ENCODE measurements at regions not wholly inside any gene's neighbourhood (a gene's known extent, or its start where the extent isn't known, plus 50 kb on each side); places are given as distances from the start of the nearest gene placed in this dataset.

- in situ Hi-C loops (cut with HindIII; ENCODE audit: low pct_unique_long_range_greater_than_20kb, low sequenced_read_pairs): no loop called here
- no peak for DNase-seq (ENCODE audit: low read depth)
Measured at GRCh38 chr13:21813110-21813509, 142.2 kb downstream of the FGF9 start.

DNA sequence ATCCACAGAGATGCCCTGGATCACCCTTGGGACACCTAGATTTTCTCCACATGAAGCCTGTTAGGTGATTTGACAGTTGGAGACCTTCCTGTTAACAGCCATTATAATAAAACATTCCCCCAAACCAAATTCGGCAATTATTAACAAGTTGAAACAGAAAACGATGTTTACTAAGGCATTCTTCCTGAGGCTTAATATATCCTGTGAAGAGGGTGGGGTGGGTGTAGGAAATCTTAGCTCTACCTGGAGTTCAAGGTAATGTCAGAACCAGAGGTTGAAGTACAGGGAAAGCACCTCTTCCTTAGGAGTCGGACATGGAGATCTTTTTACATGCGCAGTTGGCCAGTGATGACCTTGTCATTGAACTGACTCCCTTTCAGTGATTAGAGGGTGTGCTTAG lies 143.0 kb downstream of the FGF9 start:
- in situ Hi-C loops (cut with HindIII; ENCODE audit: low pct_unique_long_range_greater_than_20kb, low sequenced_read_pairs): no loop called here
- no peak for DNase-seq (ENCODE audit: low read depth)

GRCh38 chr13:21814604-21815003 lies 143.7 kb downstream of the FGF9 start:
- in situ Hi-C loops (cut with HindIII; ENCODE audit: low pct_unique_long_range_greater_than_20kb, low sequenced_read_pairs): no loop called here
- no peak for DNase-seq (ENCODE audit: low read depth)

GRCh38 chr13:21817878-21818277 lies 147.0 kb downstream of the FGF9 start:
- DNase-seq (ENCODE audit: low read depth): no peak
- in situ Hi-C loops (cut with HindIII; ENCODE audit: low pct_unique_long_range_greater_than_20kb, low sequenced_read_pairs): no loop called here

DNA sequence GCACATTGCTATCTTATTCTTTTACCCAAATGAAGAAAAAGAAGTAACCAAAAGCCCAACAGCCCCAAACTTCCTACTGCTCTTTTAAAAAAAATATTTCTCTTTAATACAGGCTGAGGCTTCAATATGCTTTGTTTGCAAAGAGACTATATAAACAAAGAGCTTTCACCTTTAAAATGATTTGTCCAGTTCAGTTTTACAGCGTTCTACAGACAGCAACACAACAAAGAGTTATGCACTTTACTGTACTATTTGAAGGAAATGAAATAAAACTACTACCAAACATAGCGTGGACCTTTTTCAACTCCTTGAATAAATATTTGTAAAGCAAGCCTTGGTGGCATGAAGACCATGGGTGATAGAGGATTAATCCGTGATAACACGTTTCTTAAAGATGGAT lies 151.2 kb downstream of the FGF9 start:
- in situ Hi-C loops (cut with HindIII; ENCODE audit: low pct_unique_long_range_greater_than_20kb, low sequenced_read_pairs): no loop called here

GRCh38 chr13:21823416-21823815 lies 152.5 kb downstream of the FGF9 start:
- no peak for DNase-seq (ENCODE audit: low read depth)
- in situ Hi-C loops (cut with HindIII; ENCODE audit: low pct_unique_long_range_greater_than_20kb, low sequenced_read_pairs): no loop called here

More for the DNA sequence above, 151.2 kb downstream of the FGF9 start:
- no peak for DNase-seq (ENCODE audit: low read depth)

DNA sequence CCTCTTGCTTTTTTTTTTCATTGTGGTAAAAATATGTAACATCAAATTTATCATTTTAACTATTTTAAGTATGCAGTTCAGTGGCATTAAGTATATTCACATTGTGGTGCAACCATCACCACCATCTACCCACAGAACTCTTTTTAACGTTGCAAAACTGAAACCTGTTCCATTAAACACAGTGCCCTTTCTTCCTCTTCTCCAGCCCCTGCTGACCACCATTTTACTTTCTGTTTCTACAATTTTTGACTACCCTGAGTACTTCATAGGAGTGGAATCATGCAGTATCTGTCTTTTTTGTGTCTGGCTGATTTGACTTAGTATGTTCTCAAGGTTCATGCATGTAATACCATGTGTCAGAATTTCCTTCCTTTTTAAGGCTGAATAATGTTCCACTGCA lies 153.1 kb downstream of the FGF9 start:
- in situ Hi-C loops (cut with HindIII; ENCODE audit: low pct_unique_long_range_greater_than_20kb, low sequenced_read_pairs): no loop called here
- DNase-seq (ENCODE audit: low read depth): no peak

GRCh38 chr13:21825186-21825585 lies 154.3 kb downstream of the FGF9 start:
- in situ Hi-C loops (cut with HindIII; ENCODE audit: low pct_unique_long_range_greater_than_20kb, low sequenced_read_pairs): no loop called here
- DNase-seq (ENCODE audit: low read depth): no peak

- no peak for DNase-seq (ENCODE audit: low read depth)
- in situ Hi-C loops (cut with HindIII; ENCODE audit: low pct_unique_long_range_greater_than_20kb, low sequenced_read_pairs): no loop called here
Measured at GRCh38 chr13:21825801-21826200, 154.9 kb downstream of the FGF9 start.

GRCh38 chr13:21826214-21827015 lies 155.5 kb downstream of the FGF9 start:
- in situ Hi-C loops (cut with HindIII; ENCODE audit: low pct_unique_long_range_greater_than_20kb, low sequenced_read_pairs): no loop called here
- no peak for DNase-seq (ENCODE audit: low read depth)

DNA sequence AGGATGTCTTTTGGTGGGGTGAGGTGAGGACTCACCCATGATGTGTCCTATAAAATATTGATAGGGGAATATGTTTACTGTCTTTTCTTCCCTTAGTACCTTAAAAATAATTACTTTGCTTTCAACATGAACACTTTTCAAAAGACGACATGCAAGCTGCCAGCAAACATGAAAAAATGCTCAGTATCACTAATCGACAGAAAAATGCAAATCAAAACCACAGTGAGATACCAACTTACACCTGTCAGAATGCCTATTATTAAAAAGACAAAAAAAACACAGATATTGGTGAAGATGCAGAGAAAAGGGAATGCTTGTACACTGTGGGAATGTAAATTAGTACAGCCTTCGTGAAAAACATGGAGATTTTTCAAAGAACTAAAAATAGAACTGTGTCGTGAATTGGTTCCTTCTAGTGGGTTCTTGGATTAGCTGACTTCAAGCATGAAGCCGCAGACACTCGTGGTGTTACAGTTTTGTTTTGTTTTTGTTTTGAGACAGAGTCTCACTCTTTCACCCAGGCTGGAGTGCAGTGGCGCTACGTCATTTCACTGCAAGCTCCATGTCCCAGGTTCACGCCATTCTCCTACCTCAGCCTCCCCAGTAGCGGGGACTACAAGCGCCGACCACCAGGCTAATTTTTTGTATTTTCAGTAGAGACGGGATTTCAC lies 160.9 kb downstream of the FGF9 start:
- DNase-seq (ENCODE audit: low read depth): no peak
- in situ Hi-C loops (cut with HindIII; ENCODE audit: low pct_unique_long_range_greater_than_20kb, low sequenced_read_pairs): no loop called here

DNA sequence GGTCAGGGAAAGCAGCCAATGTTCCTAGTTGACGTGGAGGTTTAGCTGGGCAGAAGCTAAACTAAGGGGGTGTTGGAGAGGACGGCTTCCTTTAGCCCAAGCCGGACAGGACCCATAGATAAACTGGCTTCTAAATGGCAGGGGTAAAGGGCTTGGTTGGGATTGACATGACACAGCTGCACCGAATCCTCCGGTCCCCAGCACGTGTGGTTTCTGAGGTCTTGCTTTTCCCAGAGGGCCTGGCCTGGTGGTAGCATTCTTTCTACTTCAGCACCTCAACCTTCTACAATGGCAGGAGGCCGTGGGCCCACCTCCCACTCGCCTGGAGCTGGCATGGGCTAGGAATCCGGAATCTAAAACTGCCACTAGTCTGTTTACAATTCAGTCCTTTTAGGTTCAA lies 163.0 kb downstream of the FGF9 start:
- DNase-seq (ENCODE audit: low read depth): no peak
- in situ Hi-C loops (cut with HindIII; ENCODE audit: low pct_unique_long_range_greater_than_20kb, low sequenced_read_pairs): no loop called here

- no peak for DNase-seq (ENCODE audit: low read depth)
- in situ Hi-C loops (cut with HindIII; ENCODE audit: low pct_unique_long_range_greater_than_20kb, low sequenced_read_pairs): no loop called here
Measured at GRCh38 chr13:21834521-21834920, 163.6 kb downstream of the FGF9 start.

DNA sequence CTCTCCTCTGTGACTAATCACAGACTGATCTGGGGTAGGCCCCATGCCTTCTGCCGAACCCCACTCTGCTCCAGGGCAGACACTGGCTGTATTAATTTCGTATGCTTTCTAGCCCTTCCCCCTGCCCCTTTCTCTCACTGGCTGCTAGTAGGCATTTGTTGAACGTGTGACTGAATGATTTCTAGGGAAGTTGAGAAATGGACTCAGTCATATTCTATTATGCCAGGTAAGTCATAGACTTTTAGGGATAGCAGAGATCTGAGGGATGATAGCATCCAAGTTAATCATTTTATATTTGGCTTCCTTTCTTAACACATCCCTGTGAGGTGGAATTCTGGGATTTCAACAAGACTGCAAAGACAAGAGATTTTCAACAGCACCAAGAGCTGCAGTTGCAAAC lies 166.4 kb downstream of the FGF9 start:
- in situ Hi-C loops (cut with HindIII; ENCODE audit: low pct_unique_long_range_greater_than_20kb, low sequenced_read_pairs): no loop called here
- no peak for DNase-seq (ENCODE audit: low read depth)

- in situ Hi-C loops (cut with HindIII; ENCODE audit: low pct_unique_long_range_greater_than_20kb, low sequenced_read_pairs): no loop called here
- no peak for DNase-seq (ENCODE audit: low read depth)
Measured at GRCh38 chr13:21837841-21838551, 167.1 kb downstream of the FGF9 start.

- DNase-seq (ENCODE audit: low read depth): no peak
- in situ Hi-C loops (cut with HindIII; ENCODE audit: low pct_unique_long_range_greater_than_20kb, low sequenced_read_pairs): no loop called here
Measured at GRCh38 chr13:21846605-21847004, 175.7 kb downstream of the FGF9 start.

DNA sequence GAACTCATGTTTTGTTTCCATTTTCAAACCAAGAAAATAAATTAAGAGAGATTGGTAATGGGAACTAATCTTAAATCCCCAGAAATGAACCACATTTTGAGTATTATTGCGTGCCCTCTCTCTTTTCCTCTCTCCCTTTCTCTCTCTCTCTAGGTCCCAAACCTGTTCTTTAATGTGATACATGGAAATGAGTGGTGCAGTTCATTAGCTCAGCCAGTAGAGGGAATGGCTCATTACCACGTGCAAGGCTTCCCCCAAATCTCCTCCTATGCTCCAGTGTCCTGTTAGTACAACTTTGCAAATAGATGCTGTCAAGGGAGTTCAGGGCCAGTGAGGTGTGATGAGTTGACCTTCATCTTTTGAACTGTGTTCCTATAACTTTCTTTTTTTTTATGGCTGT lies 178.4 kb downstream of the FGF9 start:
- in situ Hi-C loops (cut with HindIII; ENCODE audit: low pct_unique_long_range_greater_than_20kb, low sequenced_read_pairs): no loop called here
- DNase-seq (ENCODE audit: low read depth): peak; percentile 22

DNA sequence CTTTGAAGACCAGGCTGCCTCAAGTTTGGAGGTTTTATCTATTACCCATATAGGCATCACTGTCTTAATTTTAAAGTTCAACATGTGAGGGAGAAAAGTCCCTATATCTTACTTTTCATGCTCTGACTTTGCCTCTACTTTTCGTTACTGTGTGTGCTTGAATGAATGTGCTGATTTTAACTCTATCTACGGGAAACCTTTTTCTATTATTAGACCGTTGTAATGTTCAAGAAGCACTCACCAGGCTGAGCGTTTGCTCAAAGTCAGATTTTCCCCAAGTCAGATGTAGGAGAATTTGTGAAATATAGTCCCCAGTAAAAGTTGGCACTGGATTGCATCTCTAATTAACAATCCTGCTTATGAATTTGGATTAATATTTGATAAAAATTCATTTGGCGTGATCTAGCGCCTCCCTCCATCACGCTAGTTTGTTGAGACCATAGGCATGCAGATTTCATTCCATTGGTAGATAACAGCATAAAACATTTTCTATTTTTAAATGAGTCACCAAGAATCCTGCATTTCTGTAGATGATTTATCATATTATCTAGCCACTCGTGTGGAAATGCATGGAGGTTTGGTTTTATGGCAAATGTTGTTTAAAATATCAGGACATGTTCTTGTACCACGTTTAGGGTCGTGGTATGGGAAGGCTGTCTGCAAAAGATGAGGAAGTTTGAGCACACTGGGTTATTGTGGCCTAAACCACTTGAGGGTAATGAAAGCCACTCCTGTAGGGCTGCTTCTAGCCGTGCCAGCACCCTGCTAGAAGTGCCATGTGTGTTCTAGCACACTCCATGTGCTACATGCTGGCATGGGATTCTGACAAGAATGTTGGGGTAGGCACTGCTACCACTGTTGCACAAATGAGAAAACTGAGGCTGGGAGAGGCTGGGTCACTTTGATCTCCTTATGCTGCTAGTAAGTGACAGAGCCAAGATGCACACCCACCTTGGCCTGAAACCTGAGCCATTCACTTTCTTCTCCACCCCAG lies 179.4 kb downstream of the FGF9 start:
- in situ Hi-C loops (cut with HindIII; ENCODE audit: low pct_unique_long_range_greater_than_20kb, low sequenced_read_pairs): no loop called here
- no peak for DNase-seq (ENCODE audit: low read depth)

Data from Caki2 (cell line).